Liver (tissue), 8 donors: ENCODE measurements at regions not wholly inside any gene's neighbourhood (a gene's known extent, or its start where the extent isn't known, plus 50 kb on each side); places are given as distances from the start of the nearest gene placed in this dataset.
A peak's percentile ranks its signal among the peaks of the same experiment; 100 is the strongest.

Experiments used
- DNase-seq: peaks from one replicate; pipeline ENCODE4 v3.0.0-alpha.2; 2017; ENCODE audit warnings: low spot score
- H3K27ac ChIP-seq, 2 donors: one replicate each; pipeline ENCODE4 v1.7.0; 2013; ENCODE audit warnings: inconsistent platforms in 2 of 2, low read length in 2 of 2, control low read depth in 1 of 2, low read depth in 1 of 2, mild to moderate bottlenecking in 1 of 2
- H3K27me3 ChIP-seq, 4 donors: one replicate each; pipeline versions ENCODE4 v1.6.1 to v1.7.0; 2013; ENCODE audit warnings: low read length in 3 of 4, inconsistent platforms in 1 of 4, mild to moderate bottlenecking in 1 of 4, moderate library complexity in 1 of 4; ENCODE audit not compliant: control insufficient read depth in 4 of 4, insufficient read depth in 4 of 4
- H3K36me3 ChIP-seq, 4 donors: one replicate each; pipeline versions ENCODE4 v1.6.1 to v1.7.0; 2013; ENCODE audit warnings: low read length in 3 of 4, mild to moderate bottlenecking in 3 of 4, low read depth in 1 of 4, moderate library complexity in 1 of 4; ENCODE audit not compliant: control insufficient read depth in 4 of 4, insufficient read depth in 3 of 4
- H3K4me1 ChIP-seq, 4 donors: one replicate each; pipeline versions ENCODE4 v1.6.1 to v1.7.0; 2013; ENCODE audit warnings: low read length in 3 of 4, mild to moderate bottlenecking in 3 of 4, moderate library complexity in 1 of 4; ENCODE audit not compliant: control insufficient read depth in 4 of 4, insufficient read depth in 4 of 4
- H3K4me3 ChIP-seq, 3 donors: one replicate each; pipeline versions ENCODE4 v1.6.1 to v1.7.0; 2013; ENCODE audit warnings: low read length in 3 of 3, control low read depth in 1 of 3, low read depth in 1 of 3, mild to moderate bottlenecking in 1 of 3
- H3K9ac ChIP-seq, 2 donors: one replicate each; pipeline ENCODE4 v1.7.0; 2013; ENCODE audit warnings: low read length in 2 of 2, mild to moderate bottlenecking in 2 of 2, moderate library complexity in 2 of 2, control low read depth in 1 of 2, low read depth in 1 of 2
- H3K9me3 ChIP-seq, 4 donors: one replicate each; pipeline versions ENCODE4 v1.6.1 to v1.7.0; 2013; ENCODE audit warnings: low read length in 3 of 4; ENCODE audit not compliant: control insufficient read depth in 4 of 4
- EGR1 ChIP-seq, 2 donors: IDR thresholded peaks; 2 replicates each; pipeline ENCODE4 v1.6.1; 2016 to 2018; ENCODE audit warnings: antibody characterized with exemption in 2 of 2, low read depth in 2 of 2
- FOXA1 ChIP-seq: IDR thresholded peaks from 2 replicates; pipeline ENCODE4 v1.6.1; 2016; ENCODE audit warnings: antibody characterized with exemption
- FOXA2 ChIP-seq: IDR thresholded peaks from 2 replicates; pipeline ENCODE4 v1.6.1; 2016; ENCODE audit warnings: antibody characterized with exemption
- GABPA ChIP-seq, 2 donors: IDR thresholded peaks in 1 of 2; conservative IDR thresholded peaks in 1 of 2; 2 replicates each; pipeline ENCODE4 v1.6.1; 2016; ENCODE audit warnings: antibody characterized with exemption in 2 of 2, mild to moderate bottlenecking in 1 of 2, moderate library complexity in 1 of 2
- HNF4A ChIP-seq, 2 donors: conservative IDR thresholded peaks; 2 replicates each; pipeline ENCODE4 v1.6.1; 2016; ENCODE audit warnings: antibody characterized with exemption in 2 of 2, mild to moderate bottlenecking in 2 of 2
- HNF4G ChIP-seq: IDR thresholded peaks from 2 replicates; pipeline ENCODE4 v1.6.1; 2016; ENCODE audit warnings: antibody characterized with exemption
- JUND ChIP-seq, 2 donors: IDR thresholded peaks; 2 replicates each; pipeline ENCODE4 v1.6.1; 2016; ENCODE audit warnings: antibody characterized with exemption in 2 of 2
- NR2F2 ChIP-seq: IDR thresholded peaks from 2 replicates; pipeline ENCODE4 v1.6.1; 2016; ENCODE audit warnings: antibody characterized with exemption
- RAD21 ChIP-seq, 2 donors: IDR thresholded peaks; 2 replicates each; pipeline ENCODE4 v1.6.1; 2016; ENCODE audit warnings: antibody characterized with exemption in 2 of 2, mild to moderate bottlenecking in 2 of 2
- REST ChIP-seq: IDR thresholded peaks from 2 replicates; pipeline ENCODE4 v1.6.1; 2016; ENCODE audit warnings: antibody characterized with exemption, mild to moderate bottlenecking
- RXRA ChIP-seq, 2 donors: IDR thresholded peaks; 2 replicates each; pipeline ENCODE4 v1.6.1; 2017 to 2018; ENCODE audit warnings: antibody characterized with exemption in 2 of 2, mild to moderate bottlenecking in 1 of 2
- SP1 ChIP-seq: IDR thresholded peaks from 2 replicates; pipeline ENCODE4 v1.6.1; 2018; ENCODE audit warnings: antibody characterized with exemption, mild to moderate bottlenecking
- TAF1 ChIP-seq: conservative IDR thresholded peaks from 2 replicates; pipeline ENCODE4 v1.6.1; 2016; ENCODE audit warnings: antibody characterized with exemption, mild to moderate bottlenecking
- YY1 ChIP-seq: IDR thresholded peaks from 2 replicates; pipeline ENCODE4 v1.6.1; 2016; ENCODE audit warnings: antibody characterized with exemption, mild to moderate bottlenecking
- WGBS: extraction: QIAGEN DNeasy Blood & Tissue Kit; methylation state at CpG from one replicate; pipeline ENCODE4 v1.1.7; 2013; 5-methylcytosine and 5-hydroxymethylcytosine counted together
- TF ChIP-seq, protein P1 (sequence below): IDR thresholded peaks from 2 replicates; pipeline ENCODE4 v1.6.1; 2016; ENCODE audit warnings: antibody characterized with exemption
- TF ChIP-seq, protein P2 (sequence below): IDR thresholded peaks from 2 replicates; pipeline ENCODE4 v1.6.1; 2016; ENCODE audit warnings: antibody characterized with exemption
- TF ChIP-seq, protein P3 (sequence below): fragments of 150-350 bp; IDR thresholded peaks from 2 replicates; pipeline ENCODE4 v1.5.1; 2017; ENCODE audit warnings: improper control_type of control experiment, low read depth, low read length; ENCODE audit not compliant: missing input control
- TF ChIP-seq, protein P4 (sequence below): IDR thresholded peaks from 2 replicates; pipeline ENCODE4 v1.6.1; 2016; ENCODE audit warnings: antibody characterized with exemption
- donor health status: healthy.
- donor health status: healthy.
- donor health status: healthy.
- donor health status: healthy.
- donor health status: healthy.

DNA sequence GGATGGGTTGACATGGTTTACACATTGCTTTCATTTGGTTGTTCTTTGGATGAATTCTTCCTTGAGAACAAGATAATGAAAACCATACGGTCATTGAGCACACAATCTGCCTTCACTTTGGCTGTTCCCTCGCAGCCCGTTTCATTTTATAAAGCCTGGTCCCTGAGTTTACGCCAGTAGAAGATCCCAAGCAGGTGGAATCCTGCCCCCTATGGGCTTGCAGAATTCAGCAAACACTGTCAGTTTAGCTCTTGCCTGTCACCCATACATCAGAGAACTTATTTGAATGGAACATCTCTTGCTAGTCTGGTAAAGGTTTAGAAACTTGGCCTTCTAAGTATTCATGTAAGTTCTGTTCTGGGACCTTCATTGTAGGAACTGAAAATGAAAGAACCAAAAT, 666.4 kb upstream of the ZEB2 start:
- no peaks in the 10 kb centered on the region for H3K36me3 ChIP-seq
- no peak overlapping the region for H3K4me3 ChIP-seq
- H3K9me3 ChIP-seq = no peaks in the 10 kb centered on the region
- no peak overlapping the region for H3K9ac ChIP-seq
- H3K27me3 ChIP-seq = no peaks in the 10 kb centered on the region
- no peak overlapping the region for H3K27ac ChIP-seq
- 76% methylated on average over 4 of the region's 4 CpGs for WGBS
- DNase-seq = no peak
- no peaks in the 10 kb centered on the region for H3K4me1 ChIP-seq
- peak in 1 of 2 donors; percentile 18 for TF ChIP-seq RAD21 (IDR thresholded peaks at IDR 0.05)
- TF ChIP-seq, protein P1, sequence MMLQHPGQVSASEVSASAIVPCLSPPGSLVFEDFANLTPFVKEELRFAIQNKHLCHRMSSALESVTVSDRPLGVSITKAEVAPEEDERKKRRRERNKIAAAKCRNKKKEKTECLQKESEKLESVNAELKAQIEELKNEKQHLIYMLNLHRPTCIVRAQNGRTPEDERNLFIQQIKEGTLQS = no peak

DNA sequence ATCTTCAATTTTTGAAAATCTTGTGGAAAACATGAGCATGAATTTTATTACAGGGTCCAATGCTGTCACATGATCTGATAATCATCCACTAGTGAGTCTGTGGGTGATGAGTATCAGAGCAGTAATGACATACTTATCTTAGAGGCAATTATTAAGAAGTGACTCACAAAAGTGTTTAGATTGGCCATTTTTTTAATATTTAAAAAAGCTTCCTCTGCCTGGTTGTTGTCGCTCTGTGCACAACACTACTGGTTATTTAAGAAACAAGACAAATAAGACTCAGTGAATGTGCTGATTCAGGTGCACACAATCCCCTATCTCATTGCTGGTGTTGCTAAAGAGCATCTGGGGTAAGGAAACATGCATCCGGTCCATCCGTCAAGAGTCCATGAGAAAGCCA, 665.8 kb upstream of the ZEB2 start:
- H3K4me1 ChIP-seq = no peaks in the 10 kb centered on the region
- no peak overlapping the region for H3K4me3 ChIP-seq
- 88% methylated on average over 3 of the region's 3 CpGs for WGBS
- no peaks in the 10 kb centered on the region for H3K36me3 ChIP-seq
- TF ChIP-seq RXRA (IDR thresholded peaks at IDR 0.05) (no peak), TAF1 (no peak), HNF4G (no peak), FOXA1 (no peak), HNF4A (conservative IDR thresholded peaks at IDR 0.05) (no peak)
- TF ChIP-seq, protein P2, sequence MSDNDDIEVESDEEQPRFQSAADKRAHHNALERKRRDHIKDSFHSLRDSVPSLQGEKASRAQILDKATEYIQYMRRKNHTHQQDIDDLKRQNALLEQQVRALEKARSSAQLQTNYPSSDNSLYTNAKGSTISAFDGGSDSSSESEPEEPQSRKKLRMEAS = no peak
- H3K9ac ChIP-seq = no peak overlapping the region
- H3K27me3 ChIP-seq = no peaks in the 10 kb centered on the region
- H3K27ac ChIP-seq = no peak overlapping the region
- no peaks in the 10 kb centered on the region for H3K9me3 ChIP-seq
- no peak for DNase-seq

DNA sequence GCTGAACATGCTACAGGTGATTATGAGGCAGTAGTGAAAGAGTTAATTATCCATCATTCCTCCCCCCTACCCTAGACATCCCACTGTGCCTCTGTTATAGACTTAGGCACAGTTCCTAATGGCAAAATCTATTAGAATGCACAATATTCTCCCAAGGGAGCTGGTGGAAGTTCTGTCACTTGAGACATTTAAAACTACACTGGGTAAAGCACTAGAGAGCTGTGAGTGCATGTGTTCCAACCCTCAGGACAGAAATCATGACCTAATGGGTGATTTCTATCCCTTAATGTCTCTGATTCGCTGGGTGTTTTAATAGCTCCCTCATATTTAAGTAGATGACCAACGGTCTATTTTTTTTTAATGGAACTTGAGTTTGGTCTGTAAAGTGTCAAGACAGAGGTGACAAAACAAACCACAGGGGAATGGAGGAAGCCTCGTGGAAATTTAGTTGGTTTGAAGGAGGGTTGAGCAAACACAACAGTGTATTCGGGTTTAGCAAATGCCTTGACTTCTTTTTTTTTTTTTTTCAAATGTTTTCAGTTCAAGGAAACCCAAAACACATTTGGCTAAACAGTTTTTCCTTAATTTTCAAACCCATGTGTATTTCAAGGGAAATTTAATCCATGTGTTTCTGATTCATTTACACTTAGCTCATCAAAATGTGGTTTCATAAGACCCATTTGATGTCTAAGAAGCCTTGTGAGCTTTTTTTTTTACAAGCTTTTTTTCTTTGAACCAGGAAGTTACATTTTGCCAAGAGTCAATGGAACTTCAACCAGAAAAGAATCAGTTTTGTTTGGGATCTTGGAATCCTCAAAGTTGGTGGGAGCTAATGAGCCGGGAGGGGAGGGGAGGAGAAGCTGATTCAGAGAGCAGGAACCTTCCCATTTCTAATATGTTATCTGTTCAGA, 665.1 kb upstream of the ZEB2 start:
- Histone ChIP-seq H3K9me3 (no peaks in the 10 kb centered on the region), H3K27me3 (no peaks in the 10 kb centered on the region), H3K36me3 (no peaks in the 10 kb centered on the region), H3K4me3 (no peak overlapping the region), H3K4me1 (no peaks in the 10 kb centered on the region), H3K27ac (no peak overlapping the region), H3K9ac (no peak overlapping the region)
- TF ChIP-seq, protein P1 = no peak
- no peak for TF ChIP-seq SP1
- no peak for TF ChIP-seq EGR1 (IDR thresholded peaks at IDR 0.05; ENCODE audit: low read depth in 2 of 2)
- no peak for TF ChIP-seq YY1
- no peak for TF ChIP-seq RAD21 (IDR thresholded peaks at IDR 0.05)
- TF ChIP-seq FOXA1 = no peak
- no peak for TF ChIP-seq TAF1
- TF ChIP-seq HNF4G = no peak
- TF ChIP-seq FOXA2 = no peak
- TF ChIP-seq, protein P2 = no peak
- no peak for TF ChIP-seq NR2F2
- TF ChIP-seq RXRA (IDR thresholded peaks at IDR 0.05) = no peak
- no peak for TF ChIP-seq JUND (IDR thresholded peaks at IDR 0.05)
- no peak for TF ChIP-seq REST
- no peak for TF ChIP-seq HNF4A (conservative IDR thresholded peaks at IDR 0.05)
- TF ChIP-seq GABPA (IDR thresholded peaks at IDR 0.05 in 1 of 2, conservative IDR thresholded peaks at IDR 0.05 in 1 of 2) = no peak
- TF ChIP-seq, protein P3, sequence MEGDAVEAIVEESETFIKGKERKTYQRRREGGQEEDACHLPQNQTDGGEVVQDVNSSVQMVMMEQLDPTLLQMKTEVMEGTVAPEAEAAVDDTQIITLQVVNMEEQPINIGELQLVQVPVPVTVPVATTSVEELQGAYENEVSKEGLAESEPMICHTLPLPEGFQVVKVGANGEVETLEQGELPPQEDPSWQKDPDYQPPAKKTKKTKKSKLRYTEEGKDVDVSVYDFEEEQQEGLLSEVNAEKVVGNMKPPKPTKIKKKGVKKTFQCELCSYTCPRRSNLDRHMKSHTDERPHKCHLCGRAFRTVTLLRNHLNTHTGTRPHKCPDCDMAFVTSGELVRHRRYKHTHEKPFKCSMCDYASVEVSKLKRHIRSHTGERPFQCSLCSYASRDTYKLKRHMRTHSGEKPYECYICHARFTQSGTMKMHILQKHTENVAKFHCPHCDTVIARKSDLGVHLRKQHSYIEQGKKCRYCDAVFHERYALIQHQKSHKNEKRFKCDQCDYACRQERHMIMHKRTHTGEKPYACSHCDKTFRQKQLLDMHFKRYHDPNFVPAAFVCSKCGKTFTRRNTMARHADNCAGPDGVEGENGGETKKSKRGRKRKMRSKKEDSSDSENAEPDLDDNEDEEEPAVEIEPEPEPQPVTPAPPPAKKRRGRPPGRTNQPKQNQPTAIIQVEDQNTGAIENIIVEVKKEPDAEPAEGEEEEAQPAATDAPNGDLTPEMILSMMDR = no peak
- TF ChIP-seq, protein P4, sequence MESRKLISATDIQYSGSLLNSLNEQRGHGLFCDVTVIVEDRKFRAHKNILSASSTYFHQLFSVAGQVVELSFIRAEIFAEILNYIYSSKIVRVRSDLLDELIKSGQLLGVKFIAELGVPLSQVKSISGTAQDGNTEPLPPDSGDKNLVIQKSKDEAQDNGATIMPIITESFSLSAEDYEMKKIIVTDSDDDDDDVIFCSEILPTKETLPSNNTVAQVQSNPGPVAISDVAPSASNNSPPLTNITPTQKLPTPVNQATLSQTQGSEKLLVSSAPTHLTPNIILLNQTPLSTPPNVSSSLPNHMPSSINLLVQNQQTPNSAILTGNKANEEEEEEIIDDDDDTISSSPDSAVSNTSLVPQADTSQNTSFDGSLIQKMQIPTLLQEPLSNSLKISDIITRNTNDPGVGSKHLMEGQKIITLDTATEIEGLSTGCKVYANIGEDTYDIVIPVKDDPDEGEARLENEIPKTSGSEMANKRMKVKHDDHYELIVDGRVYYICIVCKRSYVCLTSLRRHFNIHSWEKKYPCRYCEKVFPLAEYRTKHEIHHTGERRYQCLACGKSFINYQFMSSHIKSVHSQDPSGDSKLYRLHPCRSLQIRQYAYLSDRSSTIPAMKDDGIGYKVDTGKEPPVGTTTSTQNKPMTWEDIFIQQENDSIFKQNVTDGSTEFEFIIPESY = no peak
- DNase-seq = no peak
- 63% methylated on average over 5 of the region's 5 CpGs for WGBS
